ENCODE measurements at regions not wholly inside any gene's neighbourhood (a gene's known extent, or its start where the extent isn't known, plus 50 kb on each side); places are given as distances from the start of the nearest gene placed in this dataset.

- TF ChIP-seq TAF1 (IDR thresholded peaks at IDR 0.05; ENCODE audit: borderline replicate concordance, insufficient read depth, low read length), result no peak
- no peak for TF ChIP-seq POLR2AphosphoS5 (IDR thresholded peaks at IDR 0.05; ENCODE audit: low read depth, low read length)
- no peak for TF ChIP-seq SIN3A (IDR thresholded peaks at IDR 0.05; ENCODE audit: borderline replicate concordance, insufficient read depth, low read length)
Measured at GRCh38 chr2:19801367-19802080, 100.3 kb downstream of the TTC32 start.

Data from PFSK-1 (cell line).